DMS114 treated with DMSO at 0.1 percent for 48 hours (cell line): ENCODE measurements at regions not wholly inside any gene's neighbourhood (a gene's known extent, or its start where the extent isn't known, plus 50 kb on each side); places are given as distances from the start of the nearest gene placed in this dataset.

Experiments used
- DNase-seq: peaks from one replicate; lab custom pipeline; 2025; ENCODE audit not compliant: unreplicated experiment; lab: John Stamatoyannopoulos, UW

- DNase-seq, result no peak
Observed at GRCh38 chr15:47990821-47991220, 130.0 kb upstream of the SLC24A5 start.

GRCh38 chr15:47991357-47991756, 129.4 kb upstream of the SLC24A5 start:
- no peak for DNase-seq

GRCh38 chr15:47993051-47993450, 127.7 kb upstream of the SLC24A5 start:
- DNase-seq, result no peak

GRCh38 chr15:47997195-47998080, 123.4 kb upstream of the SLC24A5 start:
- no peak for DNase-seq

GRCh38 chr15:47998619-47999019, 122.2 kb upstream of the SLC24A5 start:
- no peak for DNase-seq

GRCh38 chr15:48001393-48002039, 119.3 kb upstream of the SLC24A5 start:
- DNase-seq, result no peak

GRCh38 chr15:48002767-48003166, 118.0 kb upstream of the SLC24A5 start:
- no peak for DNase-seq

- no peak for DNase-seq
Observed at GRCh38 chr15:48003441-48003840, 117.3 kb upstream of the SLC24A5 start.

- DNase-seq, result no peak
Observed at GRCh38 chr15:48005077-48005476, 115.7 kb upstream of the SLC24A5 start.

- no peak for DNase-seq
Observed at GRCh38 chr15:48006031-48006511, 114.7 kb upstream of the SLC24A5 start.

GRCh38 chr15:48010316-48010715, 110.5 kb upstream of the SLC24A5 start:
- no peak for DNase-seq

GRCh38 chr15:48012191-48012590, 108.6 kb upstream of the SLC24A5 start:
- no peak for DNase-seq

GRCh38 chr15:48016865-48017264, 103.9 kb upstream of the SLC24A5 start:
- no peak for DNase-seq

GRCh38 chr15:48017747-48018146, 103.0 kb upstream of the SLC24A5 start:
- DNase-seq, result no peak

GRCh38 chr15:48020166-48020565, 100.6 kb upstream of the SLC24A5 start:
- DNase-seq, result no peak

- no peak for DNase-seq
Observed at GRCh38 chr15:48021336-48022086, 99.3 kb upstream of the SLC24A5 start.

GRCh38 chr15:48025118-48025517, 95.7 kb upstream of the SLC24A5 start:
- no peak for DNase-seq

- DNase-seq, result no peak
Observed at GRCh38 chr15:48028712-48029111, 92.1 kb upstream of the SLC24A5 start.

- no peak for DNase-seq
Observed at GRCh38 chr15:48029642-48030041, 91.1 kb upstream of the SLC24A5 start.

GRCh38 chr15:48031466-48031865, 89.3 kb upstream of the SLC24A5 start:
- DNase-seq, result no peak

GRCh38 chr15:48031973-48032372, 88.8 kb upstream of the SLC24A5 start:
- no peak for DNase-seq

GRCh38 chr15:48032911-48033310, 87.9 kb upstream of the SLC24A5 start:
- DNase-seq, result no peak
